NCI-H510A treated with DMSO at 0.1 percent for 48 hours (cell line): ENCODE measurements at regions not wholly inside any gene's neighbourhood (a gene's known extent, or its start where the extent isn't known, plus 50 kb on each side); places are given as distances from the start of the nearest gene placed in this dataset.

ENCODE experiments used
- DNase-seq: peaks from one replicate; lab custom pipeline; 2025; lab: John Stamatoyannopoulos, UW

DNA sequence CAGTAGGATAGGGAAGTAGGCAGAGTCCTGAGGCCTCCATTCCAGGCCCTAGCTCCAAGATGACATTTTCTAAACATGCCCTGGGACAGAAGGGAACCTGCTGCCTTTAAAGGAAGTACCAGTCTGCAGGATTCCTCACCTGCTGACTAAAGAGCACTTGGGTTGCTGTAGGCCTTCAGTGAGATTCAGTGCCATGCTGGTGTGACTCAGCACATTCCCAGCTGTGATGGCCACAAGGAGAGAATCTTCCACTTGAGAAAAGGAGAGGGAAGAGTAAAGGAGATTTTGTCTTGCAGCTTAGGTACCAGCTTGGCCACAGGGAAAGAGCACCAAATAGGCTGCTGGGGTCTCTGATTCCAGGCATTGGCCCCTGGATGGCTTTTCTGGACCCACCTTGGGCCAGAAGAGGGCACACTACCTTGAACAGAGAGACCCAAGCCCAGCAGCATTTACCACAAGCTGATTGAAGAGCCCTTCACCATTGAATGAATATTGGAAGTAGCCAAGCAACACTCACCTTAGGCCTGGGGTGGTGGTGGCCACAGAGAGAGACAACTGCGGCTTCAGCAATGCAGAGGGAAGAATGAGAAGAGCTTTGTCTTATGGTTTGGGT, 498.3 kb downstream of the KCNH5 start:
- no peak for DNase-seq

DNA sequence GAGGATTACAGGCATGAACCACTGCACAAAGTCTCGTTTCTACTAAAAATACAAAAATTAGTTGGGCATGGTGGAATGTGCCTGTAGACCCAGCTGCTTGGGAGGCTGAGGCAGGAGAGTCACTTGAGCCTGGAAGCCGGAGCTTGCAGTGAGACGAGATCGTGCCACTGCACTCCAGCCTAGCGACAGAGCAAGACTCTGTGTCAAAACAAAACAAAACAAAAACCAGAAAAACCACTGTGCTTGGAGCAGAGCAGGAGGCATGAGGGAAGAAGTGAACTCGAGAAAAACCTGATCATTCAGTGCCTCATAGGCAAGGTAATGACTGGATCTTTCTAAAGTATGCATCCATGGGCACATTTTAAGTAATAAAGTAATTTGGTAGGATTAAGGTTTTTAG, 487.8 kb downstream of the KCNH5 start:
- DNase-seq = no peak

DNA sequence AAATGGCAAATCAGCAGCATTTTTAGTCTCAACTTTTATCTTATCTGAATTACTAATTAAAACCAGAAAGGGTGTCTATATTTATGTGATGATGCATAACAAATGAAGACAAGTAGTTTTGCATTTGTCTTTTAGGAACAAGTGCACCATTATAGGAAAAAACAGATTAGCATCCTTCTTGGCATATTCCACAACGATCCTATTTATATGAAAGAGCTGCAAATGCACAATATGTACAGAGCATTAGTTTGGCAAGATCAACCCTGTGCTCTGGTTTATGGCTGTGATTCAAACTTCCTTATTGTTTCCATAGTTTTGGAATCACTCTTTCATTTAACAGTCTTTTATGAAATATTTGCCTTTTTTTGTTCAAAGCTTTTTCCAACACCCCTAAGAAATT, 486.8 kb downstream of the KCNH5 start:
- DNase-seq = no peak

DNA sequence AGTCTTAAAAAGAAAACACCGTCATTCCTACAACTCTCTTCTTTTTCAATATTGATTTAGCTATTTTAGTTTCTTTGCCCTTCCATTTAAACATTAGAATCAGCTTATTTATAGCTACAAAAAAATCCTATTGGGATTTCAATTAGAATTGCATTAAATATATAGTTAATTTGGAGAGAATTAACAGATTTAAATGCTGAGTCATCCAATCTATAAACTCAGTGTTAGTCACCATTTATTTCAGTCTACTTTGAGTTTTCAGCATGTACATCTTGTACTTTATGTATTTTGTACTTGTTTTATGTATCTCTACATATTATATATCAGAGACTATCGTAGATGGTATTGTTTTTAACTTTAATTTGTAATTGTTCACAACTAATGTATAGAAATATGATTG, 460.0 kb downstream of the KCNH5 start:
- DNase-seq = no peak

DNA sequence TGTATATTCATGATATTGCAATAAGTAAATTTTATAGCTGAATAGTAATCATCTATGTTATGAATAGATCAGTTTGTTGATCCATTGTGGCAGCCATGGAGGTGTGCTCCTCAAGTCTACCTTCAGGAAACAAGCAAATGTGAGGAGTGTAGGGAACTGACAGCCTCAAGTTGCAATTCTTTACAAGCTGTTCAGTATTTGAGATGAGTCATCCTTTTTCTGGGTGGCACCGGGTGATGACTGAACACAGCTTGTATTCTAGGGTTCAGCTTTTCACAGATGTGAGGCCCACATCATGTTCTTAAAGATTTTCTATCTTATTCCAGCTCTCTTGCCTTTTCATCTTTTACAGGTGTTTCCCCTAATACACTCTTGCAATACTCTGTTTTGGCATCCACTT, 452.4 kb downstream of the KCNH5 start:
- DNase-seq = no peak

DNA sequence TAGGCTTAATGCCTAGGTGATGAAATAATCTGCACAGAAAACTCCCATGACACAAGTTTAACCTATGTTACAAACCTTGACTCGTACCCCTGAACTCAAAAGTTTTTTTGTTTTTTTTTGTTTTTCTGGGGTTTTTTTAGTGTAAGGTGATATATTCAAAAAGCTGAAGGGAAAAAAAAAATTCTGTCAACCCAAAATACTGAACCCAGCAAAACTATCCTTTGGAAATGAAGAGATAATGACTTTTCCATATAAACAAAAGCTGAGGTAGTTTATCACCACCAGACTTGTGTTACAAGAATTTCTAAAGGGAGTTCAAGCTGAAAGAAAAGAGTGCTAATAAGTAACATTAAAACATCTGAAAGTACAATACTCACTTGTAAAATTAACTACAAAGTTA, 448.1 kb downstream of the KCNH5 start:
- no peak for DNase-seq

DNA sequence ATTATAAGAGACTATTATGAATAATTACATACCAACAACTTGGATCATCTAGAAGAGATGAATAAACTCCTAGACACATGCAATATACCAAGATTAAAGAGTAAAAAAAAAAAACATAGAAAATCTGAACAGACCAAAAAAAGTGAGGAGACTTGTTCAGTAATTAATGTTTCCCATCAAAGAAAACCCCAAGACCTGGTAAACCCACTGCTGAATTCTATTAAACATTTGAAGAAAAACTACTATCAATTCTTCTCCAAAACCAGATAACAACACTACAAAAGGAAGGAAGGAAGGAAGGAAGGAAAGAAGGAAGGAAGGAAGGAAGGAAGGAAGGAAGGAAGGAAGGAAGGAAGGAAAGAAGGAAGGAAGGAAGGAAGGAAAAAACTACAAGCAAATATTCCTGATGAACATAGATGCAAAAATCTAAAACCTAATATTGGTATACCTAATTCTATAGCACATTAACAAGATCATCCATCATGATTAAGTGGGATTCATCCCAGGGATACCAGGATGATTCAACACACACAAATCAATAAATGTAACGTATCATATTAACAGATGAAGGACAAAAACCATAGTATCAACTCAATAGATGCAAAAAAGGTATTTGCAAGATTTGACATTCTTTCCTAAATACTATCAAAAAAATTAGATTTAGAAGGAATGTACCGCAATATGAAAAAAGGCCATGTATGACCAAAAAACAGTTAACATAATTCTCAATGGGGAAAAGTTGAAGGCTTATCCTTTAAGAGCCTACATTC, 445.5 kb downstream of the KCNH5 start:
- DNase-seq = no peak

DNA sequence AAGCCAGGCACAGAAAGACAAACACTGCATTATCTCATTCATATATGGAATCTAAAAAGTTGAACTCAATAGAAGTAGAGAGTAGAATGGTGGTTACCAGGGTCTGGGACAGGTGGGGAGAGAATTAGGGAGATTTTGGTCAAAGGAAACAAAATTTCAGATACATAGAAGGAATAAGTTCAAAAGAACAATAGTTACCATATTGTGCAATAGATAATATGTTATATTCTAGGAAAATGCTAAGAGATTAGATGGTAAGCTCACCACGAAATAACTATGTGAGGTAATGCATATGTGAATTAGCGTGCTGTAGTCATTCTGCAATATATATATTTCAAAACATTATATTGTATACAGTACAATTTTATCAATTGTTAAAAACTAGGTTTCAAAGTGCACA, 442.5 kb downstream of the KCNH5 start:
- DNase-seq = no peak

DNA sequence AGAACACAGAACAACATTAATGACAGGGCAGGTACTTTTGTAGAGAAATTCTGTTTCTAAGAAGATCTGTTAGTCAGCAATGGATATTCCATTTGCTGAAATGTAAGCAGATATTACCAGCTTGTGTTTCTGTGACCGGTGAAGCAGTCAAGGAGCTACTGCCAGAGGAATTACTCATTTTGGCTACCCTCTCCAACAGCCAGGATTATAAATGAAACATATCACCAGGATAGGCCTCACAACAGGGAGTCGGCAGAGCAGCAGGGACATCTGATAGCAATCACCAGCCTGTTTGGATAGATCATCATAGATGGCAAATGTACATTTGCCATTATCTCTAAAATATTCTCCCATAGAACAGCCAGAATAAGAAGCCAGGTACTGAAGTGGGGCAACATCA, 440.7 kb downstream of the KCNH5 start:
- DNase-seq = no peak

DNA sequence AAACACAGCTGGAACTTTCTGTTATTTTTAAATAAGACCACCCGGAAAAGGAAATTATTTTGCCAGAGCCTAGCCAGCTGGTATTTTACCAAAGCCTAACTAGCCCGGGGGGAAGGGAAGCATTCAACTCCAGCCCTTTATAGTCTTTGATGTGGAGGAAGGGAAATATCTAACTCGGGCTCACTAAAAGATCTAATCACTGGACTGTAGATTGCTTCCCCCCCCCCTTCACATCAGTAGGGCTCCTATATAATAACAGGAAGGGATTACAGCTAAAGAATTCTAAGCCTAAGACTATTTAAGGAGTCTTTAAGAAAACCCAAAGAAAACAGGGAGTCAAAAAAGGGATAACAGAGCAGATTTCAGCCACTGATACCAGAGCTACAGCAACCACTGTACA, 431.1 kb downstream of the KCNH5 start:
- no peak for DNase-seq

DNA sequence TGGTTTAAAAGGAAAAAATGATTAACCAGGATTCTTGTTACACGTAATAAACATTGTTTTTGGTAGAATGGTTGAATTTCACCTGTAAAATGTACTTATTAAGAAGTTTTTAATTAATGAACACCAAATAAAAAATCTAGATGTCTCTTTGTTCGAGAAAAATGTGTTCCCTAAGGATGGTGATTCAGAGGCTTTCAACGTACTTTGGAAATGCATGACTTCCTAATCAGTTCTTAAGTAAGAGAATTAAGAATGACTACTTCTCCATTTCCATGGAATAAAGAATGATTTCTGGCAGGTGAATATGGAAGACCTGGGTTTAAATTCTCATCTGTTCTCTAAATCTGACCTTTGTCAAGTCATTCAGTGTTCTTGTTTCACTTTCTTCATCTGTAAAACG, 428.6 kb downstream of the KCNH5 start:
- no peak for DNase-seq

DNA sequence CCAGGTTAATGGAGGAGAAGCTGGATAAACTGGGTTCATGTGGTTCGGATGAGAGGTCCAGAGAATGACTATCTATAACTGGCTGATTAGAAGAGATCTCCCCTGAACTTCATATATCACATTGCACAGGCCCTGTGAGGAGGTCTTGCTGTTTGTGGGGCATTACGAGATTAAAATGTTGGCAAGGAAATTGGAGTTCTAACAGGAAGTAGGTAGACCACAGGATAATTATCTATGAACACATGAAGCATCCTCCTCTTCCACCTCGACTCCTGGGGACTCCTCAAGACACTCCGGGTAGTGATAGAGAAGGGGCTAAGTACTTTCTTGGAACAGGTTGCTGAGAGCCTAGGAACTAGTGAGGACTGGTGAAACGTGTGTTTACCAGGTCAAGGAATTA, 418.8 kb downstream of the KCNH5 start:
- no peak for DNase-seq

DNA sequence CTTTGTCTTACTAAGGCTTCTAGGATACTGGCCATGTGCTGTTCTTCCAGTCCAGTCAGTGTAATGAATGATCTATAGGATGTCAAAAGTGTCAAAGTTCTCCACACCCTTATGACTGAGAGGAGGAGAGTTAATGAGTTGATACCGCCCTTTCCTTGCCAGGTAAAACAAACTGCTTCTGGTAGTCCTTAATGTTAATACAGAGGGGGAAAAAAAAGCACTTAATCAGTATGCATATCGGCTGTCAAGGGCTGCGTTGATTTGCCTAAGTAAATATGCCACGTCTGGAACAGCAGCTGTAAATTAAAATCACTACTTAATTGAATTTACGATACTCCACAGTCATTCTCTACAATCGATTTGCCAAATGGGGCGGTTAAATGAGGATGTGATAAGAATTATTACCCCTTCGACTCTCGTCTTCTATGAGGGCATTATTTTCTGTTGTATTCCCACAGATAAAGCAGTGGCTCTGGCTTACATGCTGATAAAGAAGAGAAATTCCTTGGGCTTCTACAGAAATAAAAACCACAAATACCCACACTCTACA, 416.0 kb downstream of the KCNH5 start:
- DNase-seq = no peak

DNA sequence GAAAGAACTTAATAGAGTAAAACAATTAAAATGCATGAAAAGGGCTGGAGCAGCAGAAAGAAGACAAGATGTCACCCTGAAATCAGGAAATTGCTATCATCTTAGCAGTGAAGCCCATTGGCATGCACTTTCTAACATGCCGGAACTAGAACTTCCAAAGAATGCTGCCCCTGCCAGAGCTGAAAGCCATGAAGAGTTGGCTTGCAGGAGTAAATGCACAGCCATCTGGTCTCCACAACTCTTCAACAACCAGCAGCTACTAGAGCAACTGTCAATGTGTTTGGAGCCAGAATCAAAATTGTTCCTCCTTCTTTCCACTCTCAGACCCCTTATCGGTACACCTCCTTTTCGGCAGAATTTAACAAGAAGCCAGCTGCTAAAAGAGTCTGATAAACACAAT, 414.1 kb downstream of the KCNH5 start:
- DNase-seq = no peak

DNA sequence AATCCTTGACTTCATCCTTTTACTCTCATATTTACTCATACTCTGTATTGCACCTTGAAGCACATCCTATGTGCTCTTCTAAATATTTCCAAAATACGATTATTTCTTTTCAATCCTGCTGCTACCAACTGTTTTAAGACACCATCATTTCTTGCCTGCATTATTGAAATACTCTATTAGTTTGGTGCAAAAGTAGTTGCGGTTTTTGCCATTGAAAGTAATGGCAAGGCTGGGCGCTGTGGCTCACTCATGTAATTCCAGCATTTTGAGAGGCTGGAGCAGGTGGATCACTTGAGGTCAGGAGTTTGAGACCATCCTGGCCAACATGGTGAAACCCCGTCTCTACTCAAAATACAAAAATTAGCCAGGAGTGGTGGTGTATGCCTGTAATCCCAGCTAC, 412.5 kb downstream of the KCNH5 start:
- DNase-seq = no peak

DNA sequence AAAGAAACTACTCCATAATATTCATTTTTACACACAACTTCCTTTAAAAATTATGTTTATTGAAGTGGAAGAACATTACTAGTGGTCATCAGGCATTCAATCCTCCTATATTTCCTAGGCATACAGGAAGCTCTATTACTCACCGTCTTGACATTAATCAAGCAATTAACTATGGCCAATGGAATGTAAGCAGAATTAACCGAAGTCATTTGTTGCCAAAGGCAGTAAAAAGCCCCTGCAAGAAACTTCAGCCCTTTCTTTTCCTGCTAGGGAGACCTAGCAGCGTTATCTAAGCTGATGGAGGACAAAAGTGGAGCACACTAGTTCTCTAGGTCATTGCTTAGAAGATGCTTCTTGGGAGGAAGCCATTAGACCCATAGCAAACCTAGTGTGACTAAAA, 399.6 kb downstream of the KCNH5 start:
- no peak for DNase-seq
